Esophagus squamous epithelium (tissue), 5 donors: ENCODE measurements at regions not wholly inside any gene's neighbourhood (a gene's known extent, or its start where the extent isn't known, plus 50 kb on each side); places are given as distances from the start of the nearest gene placed in this dataset.
A peak's percentile ranks its signal among the peaks of the same experiment; 100 is the strongest.

Experiments used
- DNase-seq: peaks from one replicate; lab custom pipeline; 2025; lab: John Stamatoyannopoulos, UW
- H3K27ac ChIP-seq, 4 donors: fragments of 200-600 bp; sonication (generic); one replicate each; pipeline ENCODE4 v1.5.1; 2016 to 2019; ENCODE audit warnings: mild to moderate bottlenecking in 1 of 4
- H3K27me3 ChIP-seq, 4 donors: fragments of 200-600 bp; sonication (generic); 1 replicate in 3 of 4; 2 replicates in 1 of 4; pipeline versions ENCODE4 v1.5.1 to v1.6.0; 2017 to 2021; ENCODE audit warnings: antibody characterized with exemption in 1 of 4
- H3K36me3 ChIP-seq, 3 donors: fragments of 200-600 bp; sonication (generic); one replicate each; pipeline ENCODE4 v1.5.1; 2016 to 2019
- H3K4me1 ChIP-seq, 3 donors: fragments of 200-600 bp; sonication (generic); one replicate each; pipeline ENCODE4 v1.5.1; 2017 to 2019
- H3K4me3 ChIP-seq, 4 donors: fragments of 200-600 bp; sonication (generic); 1 replicate in 3 of 4; 2 replicates in 1 of 4; pipeline ENCODE4 v1.5.1; 2016 to 2019; ENCODE audit warnings: mild to moderate bottlenecking in 2 of 4, moderate library complexity in 1 of 4
- H3K9me3 ChIP-seq, 3 donors: fragments of 200-600 bp; sonication (generic); one replicate each; pipeline ENCODE4 v1.5.1; 2016 to 2019
- POLR2A ChIP-seq, 4 donors: fragments of 450-650 bp; IDR thresholded peaks; one replicate each; pipeline ENCODE4 v1.6.1; 2017; ENCODE audit warnings: antibody characterized with exemption in 4 of 4, mild to moderate bottlenecking in 4 of 4, moderate library complexity in 3 of 4
- WGBS, 2 donors: methylation state at CpG; one replicate each; pipeline ENCODE4 v1.1.5; 2018; 5-methylcytosine and 5-hydroxymethylcytosine counted together
- intact Hi-C: fragments of 100-400 bp; cut with DNase I; formaldehyde crosslinking; loops from one replicate; pipeline ENCODE4 v1.15.0; 2022
- TF ChIP-seq, protein P1 (sequence below), 6 experiments: fragments of 450-650 bp in 4 of 6; fragments of 200-600 bp in 2 of 6; sonication (generic) in 2 of 6; IDR thresholded peaks; one replicate each; pipeline ENCODE4 v1.5.1; 2016 to 2019; ENCODE audit warnings: antibody characterized with exemption in 6 of 6, mild to moderate bottlenecking in 4 of 6, moderate library complexity in 4 of 6
- donor health status: DM: yes; HTN: yes; CAD: no.

DNA sequence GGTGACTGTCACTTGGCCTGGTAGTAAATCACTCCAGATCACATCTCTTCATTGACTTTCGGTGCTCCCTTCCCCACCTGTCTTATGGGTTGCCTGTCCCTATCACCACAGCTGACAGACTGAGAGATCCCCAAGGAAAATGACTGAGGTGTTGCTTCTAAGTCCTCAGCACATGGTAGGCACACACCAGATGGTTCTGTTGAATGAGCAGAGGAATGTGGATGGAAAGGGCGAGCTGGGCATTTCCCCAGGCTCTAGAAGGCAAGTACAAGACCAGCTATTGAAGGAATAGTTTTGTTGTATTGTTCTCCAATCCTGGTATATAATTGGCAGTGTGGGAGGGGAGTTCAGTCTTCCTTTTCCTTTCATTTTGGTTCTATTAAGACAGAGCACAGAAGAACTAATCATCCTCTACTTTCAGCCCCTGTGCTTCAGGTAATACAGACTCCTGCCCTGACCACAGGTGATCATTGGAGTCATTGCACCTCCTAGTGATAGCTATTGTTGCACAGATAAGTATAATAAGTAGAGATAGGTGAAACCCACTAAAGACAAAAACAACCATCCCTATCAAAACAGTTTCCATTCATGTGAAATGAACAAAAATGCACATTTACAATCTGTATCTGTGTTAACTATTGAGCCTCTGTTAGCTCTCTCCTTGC is 158.6 kb downstream of the TRAM1L1 start:
- WGBS, 2 donors = 64 to 88% methylated on average over 2 of the region's 2 CpGs

GRCh38 chr4:116925900-116926457 is 159.4 kb downstream of the TRAM1L1 start:
- peaks cover 0 to 27% (median 2%) of the 10 kb centered on the region in 4 donors for H3K27me3 ChIP-seq
- intact Hi-C loops = no loop called here
- H3K4me3 ChIP-seq = peak overlapping the region in 2 of 4 donors; percentile 6 to 31
- 4 to 10% methylated on average over 3 to 5 of the region's 51 CpGs for WGBS, 2 donors
- no peak for DNase-seq
- peaks cover 0 to 5% (median 0%) of the 10 kb centered on the region in 3 donors for H3K4me1 ChIP-seq
- H3K9me3 ChIP-seq = no peaks in the 10 kb centered on the region
- no peak for TF ChIP-seq POLR2A (IDR thresholded peaks at IDR 0.05)
- TF ChIP-seq, protein P1, sequence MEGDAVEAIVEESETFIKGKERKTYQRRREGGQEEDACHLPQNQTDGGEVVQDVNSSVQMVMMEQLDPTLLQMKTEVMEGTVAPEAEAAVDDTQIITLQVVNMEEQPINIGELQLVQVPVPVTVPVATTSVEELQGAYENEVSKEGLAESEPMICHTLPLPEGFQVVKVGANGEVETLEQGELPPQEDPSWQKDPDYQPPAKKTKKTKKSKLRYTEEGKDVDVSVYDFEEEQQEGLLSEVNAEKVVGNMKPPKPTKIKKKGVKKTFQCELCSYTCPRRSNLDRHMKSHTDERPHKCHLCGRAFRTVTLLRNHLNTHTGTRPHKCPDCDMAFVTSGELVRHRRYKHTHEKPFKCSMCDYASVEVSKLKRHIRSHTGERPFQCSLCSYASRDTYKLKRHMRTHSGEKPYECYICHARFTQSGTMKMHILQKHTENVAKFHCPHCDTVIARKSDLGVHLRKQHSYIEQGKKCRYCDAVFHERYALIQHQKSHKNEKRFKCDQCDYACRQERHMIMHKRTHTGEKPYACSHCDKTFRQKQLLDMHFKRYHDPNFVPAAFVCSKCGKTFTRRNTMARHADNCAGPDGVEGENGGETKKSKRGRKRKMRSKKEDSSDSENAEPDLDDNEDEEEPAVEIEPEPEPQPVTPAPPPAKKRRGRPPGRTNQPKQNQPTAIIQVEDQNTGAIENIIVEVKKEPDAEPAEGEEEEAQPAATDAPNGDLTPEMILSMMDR (IDR thresholded peaks at IDR 0.05) = no peak
- H3K36me3 ChIP-seq = no peaks in the 10 kb centered on the region
- no peak overlapping the region for H3K27ac ChIP-seq

More for the DNA sequence above, 158.6 kb downstream of the TRAM1L1 start:
- Histone ChIP-seq H3K36me3 (no peaks in the 10 kb centered on the region), H3K4me3 (no peak overlapping the region), H3K4me1 (peaks cover 0 to 5% (median 0%) of the 10 kb centered on the region in 3 donors), H3K27ac (no peak overlapping the region), H3K9me3 (no peaks in the 10 kb centered on the region), H3K27me3 (peaks cover 0 to 27% (median 2%) of the 10 kb centered on the region in 4 donors)
- no peak for DNase-seq
- TF ChIP-seq, protein P1 (IDR thresholded peaks at IDR 0.05) = no peak
- TF ChIP-seq POLR2A (IDR thresholded peaks at IDR 0.05) = no peak
- intact Hi-C loops = no loop called here

DNA sequence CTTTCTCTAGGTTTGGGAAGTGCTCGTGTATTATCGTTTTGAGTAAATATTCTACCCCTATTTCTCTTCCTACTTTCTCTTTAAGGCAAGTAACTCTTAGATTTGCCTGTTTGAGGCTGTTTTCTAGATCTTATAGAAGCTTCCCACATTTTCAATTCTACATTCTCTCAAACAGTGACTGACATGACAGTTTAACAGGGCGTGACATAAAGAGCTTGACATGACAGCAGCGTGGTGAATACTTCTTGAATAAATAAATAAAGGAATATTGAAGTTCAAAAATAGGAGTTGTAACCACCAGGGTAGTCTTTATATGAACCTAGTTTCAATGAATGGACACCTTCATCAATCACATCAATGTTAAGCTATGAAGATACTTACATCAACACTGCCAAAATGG is 162.0 kb downstream of the TRAM1L1 start:
- Histone ChIP-seq H3K27me3 (peaks cover 0 to 27% (median 2%) of the 10 kb centered on the region in 4 donors), H3K27ac (no peak overlapping the region), H3K4me3 (no peak overlapping the region), H3K4me1 (peaks cover 0 to 5% (median 0%) of the 10 kb centered on the region in 3 donors), H3K9me3 (no peaks in the 10 kb centered on the region), H3K36me3 (no peaks in the 10 kb centered on the region)
- TF ChIP-seq POLR2A (IDR thresholded peaks at IDR 0.05) = no peak
- TF ChIP-seq, protein P1 (IDR thresholded peaks at IDR 0.05) = no peak
- intact Hi-C loops = no loop called here
- no peak for DNase-seq
- WGBS, 2 donors = 74 to 81% methylated on average over 4 of the region's 4 CpGs

DNA sequence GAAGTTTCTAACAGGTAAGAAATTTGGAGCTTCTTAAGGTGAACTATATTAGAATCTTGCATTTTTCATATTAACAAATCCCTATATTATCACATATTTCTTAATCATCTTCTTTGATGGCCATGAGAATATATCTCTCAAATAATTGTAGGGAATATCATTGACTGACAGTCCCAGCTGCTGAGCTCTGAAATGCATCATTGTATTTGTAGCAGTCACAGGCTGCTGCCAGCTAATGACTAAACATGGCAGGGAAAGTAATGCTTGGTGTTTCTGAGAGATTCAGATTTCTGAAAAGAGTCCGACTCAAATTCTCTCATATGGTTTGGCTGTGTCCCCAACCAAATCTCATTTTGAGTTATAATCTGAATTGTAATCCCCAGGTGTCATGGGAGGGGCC is 171.9 kb downstream of the TRAM1L1 start:
- TF ChIP-seq, protein P1 (IDR thresholded peaks at IDR 0.05) = no peak
- 50 to 67% methylated on average over 1 of the region's 1 CpG for WGBS, 2 donors
- intact Hi-C loops = no loop called here
- DNase-seq = no peak
- H3K9me3 ChIP-seq = no peaks in the 10 kb centered on the region
- H3K27me3 ChIP-seq = no peaks in the 10 kb centered on the region
- H3K4me3 ChIP-seq = no peak overlapping the region
- H3K4me1 ChIP-seq = no peaks in the 10 kb centered on the region
- no peak overlapping the region for H3K27ac ChIP-seq
- no peaks in the 10 kb centered on the region for H3K36me3 ChIP-seq

GRCh38 chr4:116906758-116907157 is 178.6 kb downstream of the TRAM1L1 start:
- no peaks in the 10 kb centered on the region for H3K36me3 ChIP-seq
- TF ChIP-seq, protein P1 (IDR thresholded peaks at IDR 0.05) = no peak
- TF ChIP-seq POLR2A (IDR thresholded peaks at IDR 0.05) = no peak
- no peak for DNase-seq
- no peaks in the 10 kb centered on the region for H3K4me1 ChIP-seq
- intact Hi-C loops = no loop called here
- WGBS, 2 donors = 75 to 81% methylated on average over 2 of the region's 2 CpGs
- no peak overlapping the region for H3K27ac ChIP-seq
- no peaks in the 10 kb centered on the region for H3K27me3 ChIP-seq
- H3K4me3 ChIP-seq = no peak overlapping the region
- H3K9me3 ChIP-seq = no peaks in the 10 kb centered on the region
